Loucy (cell line): ENCODE measurements at regions not wholly inside any gene's neighbourhood (a gene's known extent, or its start where the extent isn't known, plus 50 kb on each side); places are given as distances from the start of the nearest gene placed in this dataset.
A peak's percentile ranks its signal among the peaks of the same experiment; 100 is the strongest.

Experiments used
- H2AFZ ChIP-seq: fragments of 200-600 bp; sonication (generic); 2 replicates; pipeline ENCODE4 v1.6.0; 2016; ENCODE audit warnings: antibody characterized with exemption, mild to moderate bottlenecking, low read length, moderate library complexity
- H3F3A ChIP-seq: fragments of 200-600 bp; 2 replicates; pipeline ENCODE4 v1.6.0; 2016; ENCODE audit warnings: antibody characterized with exemption, low read depth, mild to moderate bottlenecking
- H3K27me3 ChIP-seq: fragments of 200-600 bp; sonication (generic); 2 replicates; pipeline ENCODE4 v1.6.1; 2014; ENCODE audit warnings: low read length, mild to moderate bottlenecking; ENCODE audit not compliant: insufficient read depth, poor library complexity, severe bottlenecking
- H3K36me3 ChIP-seq: fragments of 200-600 bp; sonication (generic); 2 replicates; pipeline ENCODE4 v1.6.1; 2016; ENCODE audit warnings: low read length; ENCODE audit not compliant: insufficient read depth
- H3K4me1 ChIP-seq: fragments of 200-600 bp; sonication (generic); 2 replicates; pipeline ENCODE4 v1.5.1; 2014; ENCODE audit warnings: low read length, mild to moderate bottlenecking; ENCODE audit not compliant: insufficient read depth, poor library complexity, severe bottlenecking
- H3K4me2 ChIP-seq: fragments of 200-600 bp; sonication (generic); 2 replicates; pipeline ENCODE4 v1.6.0; 2014; ENCODE audit warnings: antibody characterized with exemption, low read length, low read depth, mild to moderate bottlenecking; ENCODE audit not compliant: poor library complexity, severe bottlenecking
- H3K4me3 ChIP-seq: fragments of 200-600 bp; sonication (generic); 2 replicates; pipeline ENCODE4 v1.5.1; 2014; ENCODE audit warnings: low read length, mild to moderate bottlenecking, mixed read lengths; ENCODE audit not compliant: poor library complexity, severe bottlenecking
- H3K79me2 ChIP-seq: fragments of 200-600 bp; sonication (generic); 2 replicates; pipeline ENCODE4 v1.6.1; 2014; ENCODE audit warnings: low read length; ENCODE audit not compliant: insufficient read depth
- H3K9ac ChIP-seq: fragments of 200-600 bp; sonication (generic); 2 replicates; pipeline ENCODE4 v1.6.0; 2014; ENCODE audit warnings: mild to moderate bottlenecking, low read depth, low read length, moderate library complexity; ENCODE audit not compliant: poor library complexity, severe bottlenecking
- H3K9me2 ChIP-seq: fragments of 200-600 bp; sonication (generic); replicated peaks from 2 replicates; pipeline ENCODE4 v1.6.1; 2016; ENCODE audit warnings: low read depth, low read length, mixed read lengths
- H3K9me3 ChIP-seq: fragments of 200-600 bp; sonication (generic); 2 replicates; pipeline ENCODE4 v1.6.1; 2014; ENCODE audit warnings: mild to moderate bottlenecking, antibody characterized with exemption, low read length, low read depth; ENCODE audit not compliant: insufficient read depth
- H4K20me1 ChIP-seq: fragments of 200-600 bp; sonication (generic); 2 replicates; pipeline ENCODE4 v1.6.0; 2014; ENCODE audit warnings: antibody characterized with exemption, low read length, mild to moderate bottlenecking; ENCODE audit not compliant: insufficient read depth, poor library complexity, severe bottlenecking
- CTCF ChIP-seq: fragments of 200-600 bp; sonication (generic); conservative IDR thresholded peaks from 2 replicates; pipeline ENCODE4 v1.5.1; 2014; ENCODE audit warnings: mild to moderate bottlenecking, antibody characterized with exemption, low read length
- EZH2phosphoT487 ChIP-seq: fragments of 200-600 bp; IDR thresholded peaks from 2 replicates; pipeline ENCODE4 v1.6.1; 2018; ENCODE audit warnings: antibody characterized with exemption, mild to moderate bottlenecking, moderate library complexity, borderline replicate concordance

- no peak overlapping the region for H3K9ac ChIP-seq
- H3K27me3 ChIP-seq: no peaks in the 10 kb centered on the region
- H3K4me3 ChIP-seq: no peak overlapping the region
- H3K4me2 ChIP-seq: no peak overlapping the region
- no peaks in the 10 kb centered on the region for H4K20me1 ChIP-seq
- TF ChIP-seq EZH2phosphoT487: no peak
- TF ChIP-seq CTCF: peak; percentile 71
- H3F3A ChIP-seq: no peaks in the 10 kb centered on the region
- no peaks in the 10 kb centered on the region for H3K79me2 ChIP-seq
- no peaks in the 10 kb centered on the region for H3K36me3 ChIP-seq
- no peak overlapping the region for H2AFZ ChIP-seq
- no peaks in the 10 kb centered on the region for H3K9me3 ChIP-seq
- H3K9me2 ChIP-seq: no peaks in the 10 kb centered on the region
- H3K4me1 ChIP-seq: no peaks in the 10 kb centered on the region
These were observed 394.8 kb downstream of the PRDM2 start for GRCh38 chr1:14094611-14095400.

- no peaks in the 10 kb centered on the region for H3F3A ChIP-seq
- H3K9me2 ChIP-seq: no peaks in the 10 kb centered on the region
- no peaks in the 10 kb centered on the region for H3K79me2 ChIP-seq
- H3K9me3 ChIP-seq: no peaks in the 10 kb centered on the region
- no peak overlapping the region for H3K4me3 ChIP-seq
- TF ChIP-seq CTCF: no peak
- no peak overlapping the region for H3K4me2 ChIP-seq
- no peaks in the 10 kb centered on the region for H3K4me1 ChIP-seq
- no peaks in the 10 kb centered on the region for H4K20me1 ChIP-seq
- no peaks in the 10 kb centered on the region for H3K27me3 ChIP-seq
- no peak overlapping the region for H3K9ac ChIP-seq
- no peak overlapping the region for H2AFZ ChIP-seq
- H3K36me3 ChIP-seq: no peaks in the 10 kb centered on the region
These were observed 398.4 kb downstream of the PRDM2 start for GRCh38 chr1:14098294-14098913.

- Histone ChIP-seq H3K4me2 (no peak overlapping the region), H3K9me2 (no peaks in the 10 kb centered on the region), H3F3A (no peaks in the 10 kb centered on the region), H3K79me2 (no peaks in the 10 kb centered on the region), H4K20me1 (no peaks in the 10 kb centered on the region), H3K4me1 (no peaks in the 10 kb centered on the region), H3K36me3 (no peaks in the 10 kb centered on the region), H3K9ac (no peak overlapping the region), H2AFZ (no peak overlapping the region), H3K4me3 (no peak overlapping the region), H3K27me3 (no peaks in the 10 kb centered on the region), H3K9me3 (no peaks in the 10 kb centered on the region)
- no peak for TF ChIP-seq CTCF
- TF ChIP-seq EZH2phosphoT487: no peak
These were observed 400.5 kb downstream of the PRDM2 start for GRCh38 chr1:14100444-14100843.
